GM18508 (cell line): ENCODE measurements at regions not wholly inside any gene's neighbourhood (a gene's known extent, or its start where the extent isn't known, plus 50 kb on each side); places are given as distances from the start of the nearest gene placed in this dataset.

ENCODE experiments used
- ATAC-seq: cut with Tn5 transposase; IDR thresholded peaks from one replicate; pipeline ENCODE4 v1.9.1; 2021; ENCODE audit warnings: moderate number of reproducible peaks; ENCODE audit not compliant: insufficient read depth, unreplicated experiment

- no peak for ATAC-seq
Observed at GRCh38 chr5:12480487-12480886, 576.2 kb upstream of the CTNND2 start.

DNA sequence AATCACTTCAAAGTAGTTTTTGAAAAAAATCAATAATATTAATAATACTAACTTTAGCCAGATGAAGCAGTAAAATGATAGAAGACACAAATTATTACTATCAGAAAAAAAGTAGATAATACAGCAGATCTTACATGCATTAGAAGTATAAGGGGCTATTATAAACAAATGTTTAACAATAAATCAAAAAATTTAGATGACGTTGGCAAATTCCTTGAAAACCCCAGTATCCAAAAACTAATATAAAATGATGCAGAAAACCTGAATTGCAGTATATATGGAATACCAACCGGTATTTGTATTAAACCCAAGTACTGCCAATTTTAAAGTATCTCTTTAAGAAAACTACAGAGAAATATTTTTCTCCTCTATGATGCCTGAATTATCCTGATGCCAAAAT lies 573.3 kb upstream of the CTNND2 start:
- no peak for ATAC-seq

GRCh38 chr5:12467799-12468198 lies 563.6 kb upstream of the CTNND2 start:
- ATAC-seq = no peak

GRCh38 chr5:12460493-12461261 lies 556.4 kb upstream of the CTNND2 start:
- no peak for ATAC-seq

- no peak for ATAC-seq
Observed at GRCh38 chr5:12459326-12459725, 555.1 kb upstream of the CTNND2 start.

DNA sequence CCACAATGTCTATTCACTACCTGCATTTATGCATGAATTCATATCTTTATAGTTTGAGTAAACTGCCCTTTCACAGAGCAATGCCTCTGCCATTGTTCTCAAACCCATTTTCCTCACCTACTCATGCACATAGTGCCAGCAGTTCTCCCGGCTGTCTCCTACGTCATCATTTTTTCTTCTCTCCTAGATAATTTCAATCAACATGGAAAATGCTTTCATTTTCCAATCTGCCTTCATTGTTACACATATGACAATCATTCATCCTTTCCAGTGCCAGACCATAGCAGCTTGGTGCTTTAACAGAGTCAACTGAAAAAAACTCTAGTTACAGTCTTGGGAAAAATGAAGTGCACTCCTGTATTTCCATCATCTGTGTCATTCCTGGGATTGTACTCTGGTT lies 514.8 kb upstream of the CTNND2 start:
- no peak for ATAC-seq

GRCh38 chr5:12413585-12413984 lies 509.3 kb upstream of the CTNND2 start:
- ATAC-seq = no peak

- ATAC-seq = no peak
Observed at GRCh38 chr5:12413075-12413474, 508.8 kb upstream of the CTNND2 start.

- ATAC-seq = no peak
Observed at GRCh38 chr5:12399868-12400267, 495.6 kb upstream of the CTNND2 start.

DNA sequence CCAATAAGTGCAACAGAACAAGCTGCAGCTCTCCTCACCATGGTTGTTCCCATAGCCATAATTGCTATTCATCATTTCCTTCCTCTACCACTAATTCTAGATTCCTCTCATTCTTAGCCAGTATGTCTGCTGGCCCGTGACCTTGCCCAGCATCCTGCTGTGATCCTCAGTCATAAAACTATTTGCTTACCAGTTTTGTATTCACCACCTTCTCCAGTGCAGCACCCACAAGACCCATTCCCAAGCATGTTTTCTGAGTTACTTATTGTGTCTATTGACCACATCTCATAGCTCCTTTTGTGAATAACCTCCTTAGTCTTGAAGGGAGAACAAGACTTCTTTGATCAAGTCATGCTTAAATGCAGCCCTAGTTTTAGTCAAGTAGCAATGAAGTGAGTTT lies 488.0 kb upstream of the CTNND2 start:
- ATAC-seq = no peak

DNA sequence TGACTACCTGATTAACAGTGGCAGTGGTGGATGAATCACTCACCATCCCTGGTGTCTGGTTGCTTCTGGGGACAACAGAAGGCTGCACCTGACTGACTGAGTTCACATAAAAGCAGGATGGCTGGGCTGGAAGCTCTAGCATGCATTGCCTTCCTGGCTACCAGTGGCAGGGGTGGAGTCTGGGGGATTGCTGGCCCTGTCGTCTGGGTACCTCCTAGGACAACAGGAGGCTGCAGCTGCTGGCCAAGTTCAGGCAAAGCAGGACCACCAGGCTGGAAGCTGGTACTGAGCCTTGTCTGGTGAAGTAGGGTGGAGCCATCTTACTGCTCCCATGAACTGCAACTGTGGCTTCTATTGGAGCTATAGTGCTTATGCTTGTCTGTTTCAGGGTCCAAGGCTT lies 480.8 kb upstream of the CTNND2 start:
- no peak for ATAC-seq

DNA sequence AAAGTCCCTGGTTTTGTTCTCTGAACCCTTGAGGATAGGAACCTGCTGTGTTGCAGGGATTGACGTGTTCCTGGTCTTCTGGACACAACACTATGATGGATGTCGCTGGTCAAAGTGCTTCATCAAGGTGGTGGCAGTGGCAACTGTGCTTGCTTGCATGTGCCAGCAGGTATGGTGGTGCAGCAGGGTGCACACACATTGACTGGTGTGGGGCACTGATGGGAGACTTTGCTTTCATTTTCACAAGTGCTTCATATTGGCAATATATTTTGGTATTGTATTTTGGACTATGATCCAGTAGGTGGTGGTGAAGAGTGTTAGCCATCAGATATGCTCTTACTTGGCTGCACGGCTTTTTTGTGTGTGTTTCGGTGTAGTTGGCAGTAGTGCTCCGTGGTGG lies 479.8 kb upstream of the CTNND2 start:
- ATAC-seq = no peak

- ATAC-seq = no peak
Observed at GRCh38 chr5:12367973-12368372, 463.7 kb upstream of the CTNND2 start.

- no peak for ATAC-seq
Observed at GRCh38 chr5:12360218-12360617, 456.0 kb upstream of the CTNND2 start.

- no peak for ATAC-seq
Observed at GRCh38 chr5:12358371-12359090, 454.3 kb upstream of the CTNND2 start.

DNA sequence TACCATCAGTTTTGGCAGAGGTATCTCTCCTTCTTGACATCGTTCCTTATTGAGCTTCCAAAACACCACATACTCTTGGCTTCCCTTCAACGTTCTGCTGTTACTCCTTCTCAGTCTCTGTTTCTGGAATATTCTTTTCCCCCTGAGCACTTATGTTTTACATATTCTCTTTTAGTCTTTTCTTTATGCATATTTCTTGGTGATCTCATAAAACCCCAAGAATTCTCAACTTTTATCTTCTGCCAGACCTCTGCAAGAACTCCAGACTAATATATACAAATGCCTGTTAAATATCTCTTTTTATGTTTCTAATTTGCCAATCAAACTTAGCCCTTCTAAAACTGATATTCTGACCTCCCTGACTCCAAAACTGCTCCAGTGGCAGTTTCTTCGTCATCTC lies 453.4 kb upstream of the CTNND2 start:
- ATAC-seq = no peak

DNA sequence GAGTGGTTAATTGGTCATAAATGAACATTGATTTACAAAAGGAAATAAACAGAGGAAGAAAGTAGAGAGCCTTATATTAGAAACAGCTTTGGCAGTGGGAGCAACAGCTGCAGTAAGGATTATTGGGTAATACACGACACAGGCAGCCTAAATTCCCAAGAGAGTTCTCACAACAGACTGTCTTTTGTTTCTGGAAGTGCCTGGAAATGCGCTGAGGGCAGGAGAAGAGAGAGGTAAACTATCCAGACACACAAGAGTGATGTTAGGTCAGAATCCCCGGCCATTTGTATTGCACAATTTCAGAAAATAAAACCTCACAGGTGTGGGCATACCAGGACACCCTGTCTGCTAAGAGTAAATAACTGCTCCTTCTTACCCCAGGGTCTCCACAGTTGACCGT lies 450.4 kb upstream of the CTNND2 start:
- ATAC-seq = no peak

- ATAC-seq = no peak
Observed at GRCh38 chr5:12343558-12343957, 439.3 kb upstream of the CTNND2 start.

- no peak for ATAC-seq
Observed at GRCh38 chr5:12335938-12336337, 431.7 kb upstream of the CTNND2 start.

DNA sequence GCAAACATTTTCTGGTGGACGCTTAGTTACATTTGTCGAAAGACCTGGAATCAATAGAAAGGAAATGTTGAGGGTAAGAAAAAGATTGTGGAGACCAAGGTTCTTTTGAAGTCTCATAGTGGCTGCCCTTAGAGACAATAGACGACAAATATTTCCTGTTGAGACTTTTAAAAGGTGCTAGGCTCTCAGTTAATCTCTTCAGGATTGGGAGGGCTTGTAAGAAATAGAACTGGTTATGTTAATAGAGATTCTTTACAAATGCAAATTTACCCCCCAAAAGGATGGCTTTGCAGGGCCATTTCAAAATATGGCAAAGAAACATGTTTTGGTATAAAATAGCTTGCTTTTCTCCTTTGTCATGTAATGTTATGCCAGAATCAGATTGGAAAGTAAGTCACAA lies 428.2 kb upstream of the CTNND2 start:
- no peak for ATAC-seq

DNA sequence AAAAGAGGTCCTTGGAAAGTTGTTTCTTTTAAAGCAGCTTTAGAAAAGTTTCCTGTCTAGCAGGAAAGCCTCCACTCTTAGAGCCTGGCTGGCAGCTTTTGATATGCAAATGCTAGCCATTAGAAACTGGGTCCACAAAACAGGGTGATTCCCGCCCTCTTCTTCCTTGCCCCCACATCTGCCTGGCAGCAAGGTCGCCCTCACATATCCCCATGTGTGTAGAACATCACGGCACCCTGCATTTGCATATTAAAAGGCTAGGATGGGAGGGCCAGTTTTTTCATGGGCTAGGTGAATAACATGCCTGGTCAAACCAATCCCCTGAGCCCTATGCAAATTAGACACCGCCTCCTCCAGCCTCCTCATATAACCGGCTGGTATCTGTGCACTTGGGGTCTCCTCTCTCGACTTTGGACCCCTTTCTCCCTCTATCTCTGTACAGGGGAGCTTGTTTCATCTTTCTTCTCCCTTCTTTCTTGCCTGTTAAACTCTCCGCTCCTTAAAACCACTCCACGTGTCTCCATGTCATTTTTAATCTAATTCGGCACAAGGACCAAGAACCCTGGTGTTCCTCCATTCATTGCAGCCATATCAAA lies 426.8 kb upstream of the CTNND2 start:
- no peak for ATAC-seq

DNA sequence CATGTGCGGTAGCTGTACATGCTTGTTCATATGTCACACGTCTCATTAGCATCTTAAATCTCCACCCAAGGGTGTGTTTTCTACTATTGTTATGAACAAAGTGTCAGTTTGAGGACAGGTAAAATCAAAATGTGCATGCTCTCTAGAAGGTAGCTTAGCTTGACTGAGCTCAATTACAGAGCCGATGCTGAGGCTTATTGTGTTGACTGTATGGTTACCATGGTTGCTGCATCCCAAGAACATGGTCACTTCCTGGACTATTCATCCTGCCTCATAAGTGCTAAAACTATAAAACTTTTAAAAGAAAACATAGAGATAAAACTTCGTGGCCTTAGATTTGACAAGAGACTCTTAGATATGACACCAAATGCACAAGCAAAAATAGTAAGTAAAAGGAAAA lies 426.1 kb upstream of the CTNND2 start:
- no peak for ATAC-seq
